GM12878 (cell line): ENCODE measurements at regions not wholly inside any gene's neighbourhood (a gene's known extent, or its start where the extent isn't known, plus 50 kb on each side); places are given as distances from the start of the nearest gene placed in this dataset.

Experiments used
- BACH1 ChIP-seq: fragments of 450-650 bp; IDR thresholded peaks from 2 replicates; pipeline ENCODE4 v1.6.1; 2017; ENCODE audit warnings: mild to moderate bottlenecking, borderline replicate concordance
- BCL11A ChIP-seq: IDR thresholded peaks from 2 replicates; pipeline ENCODE4 v1.6.1; 2011; ENCODE audit warnings: low read depth, low read length
- CTCF ChIP-seq, 3 experiments: IDR thresholded peaks in 2 of 3; conservative IDR thresholded peaks in 1 of 3; 2 replicates each; pipeline ENCODE4 v1.5.1; 2011; ENCODE audit warnings: low read depth in 3 of 3, low read length in 3 of 3, mild to moderate bottlenecking in 3 of 3, control low read depth in 2 of 3, moderate library complexity in 2 of 3, inconsistent platforms in 1 of 3, mixed read lengths in 1 of 3; ENCODE audit not compliant: control insufficient read depth in 2 of 3, insufficient read depth in 1 of 3; ENCODE audit errors: extremely low read depth in 1 of 3
- ESRRA ChIP-seq: IDR thresholded peaks from 2 replicates; pipeline ENCODE4 v1.6.1; 2012; ENCODE audit warnings: mild to moderate bottlenecking, low read length, improper control_type of control experiment
- IRF3 ChIP-seq: fragments of 450-650 bp; IDR thresholded peaks from 2 replicates; pipeline ENCODE4 v1.6.1; 2014; ENCODE audit warnings: mild to moderate bottlenecking
- JUND ChIP-seq: IDR thresholded peaks from 2 replicates; pipeline ENCODE4 v1.6.1; 2012; ENCODE audit warnings: low read depth, mild to moderate bottlenecking, low read length, improper control_type of control experiment, moderate library complexity
- PAX5 ChIP-seq: IDR thresholded peaks from 2 replicates; pipeline ENCODE4 v1.6.1; 2011; ENCODE audit warnings: low read depth, low read length, borderline replicate concordance
- POLR2A ChIP-seq: IDR thresholded peaks from 2 replicates; pipeline ENCODE4 v1.6.1; 2011; ENCODE audit warnings: low read depth, mild to moderate bottlenecking, low read length
- RELB ChIP-seq: fragments of 450-650 bp; IDR thresholded peaks from 2 replicates; pipeline ENCODE4 v1.6.1; 2017; ENCODE audit warnings: low read depth, mild to moderate bottlenecking, moderate library complexity
- REST ChIP-seq: IDR thresholded peaks from 2 replicates; pipeline ENCODE4 v1.6.1; 2012; ENCODE audit warnings: mild to moderate bottlenecking, low read depth, low read length
- SUZ12 ChIP-seq: fragments of 200-600 bp; sonication (generic); IDR thresholded peaks from one replicate; pipeline ENCODE4 v1.6.1; 2018; ENCODE audit warnings: antibody characterized with exemption, mild to moderate bottlenecking; ENCODE audit not compliant: unreplicated experiment
- TAF1 ChIP-seq: IDR thresholded peaks from 2 replicates; pipeline ENCODE4 v1.6.1; 2011; ENCODE audit warnings: mild to moderate bottlenecking, low read depth, low read length, borderline replicate concordance
- ZBED1 ChIP-seq: IDR thresholded peaks from 2 replicates; pipeline ENCODE4 v1.6.1; 2016; ENCODE audit warnings: borderline replicate concordance
- ZBTB33 ChIP-seq: fragments of 450-650 bp; IDR thresholded peaks from 2 replicates; pipeline ENCODE4 v1.6.1; 2017; ENCODE audit warnings: mild to moderate bottlenecking

GRCh38 chr6:167420177-167420576 lies 95.3 kb downstream of the TTLL2 start:
- no peak for TF ChIP-seq ZBTB33
- no peak for TF ChIP-seq SUZ12
- TF ChIP-seq TAF1 = no peak
- no peak for TF ChIP-seq POLR2A
- TF ChIP-seq RELB = no peak
- TF ChIP-seq IRF3 = no peak
- TF ChIP-seq PAX5 = no peak
- TF ChIP-seq REST = no peak
- TF ChIP-seq CTCF (IDR thresholded peaks at IDR 0.05 in 2 of 3, conservative IDR thresholded peaks at IDR 0.05 in 1 of 3; ENCODE audit: control insufficient read depth in 2 of 3, extremely low read depth in 1 of 3, insufficient read depth in 1 of 3, low read depth in 3 of 3, low read length in 3 of 3) = no peak
- no peak for TF ChIP-seq ZBED1
- no peak for TF ChIP-seq BACH1
- TF ChIP-seq BCL11A = no peak
- TF ChIP-seq JUND = no peak
- TF ChIP-seq ESRRA = no peak
